ENCODE measurements at regions not wholly inside any gene's neighbourhood (a gene's known extent, or its start where the extent isn't known, plus 50 kb on each side); places are given as distances from the start of the nearest gene placed in this dataset.

DNA sequence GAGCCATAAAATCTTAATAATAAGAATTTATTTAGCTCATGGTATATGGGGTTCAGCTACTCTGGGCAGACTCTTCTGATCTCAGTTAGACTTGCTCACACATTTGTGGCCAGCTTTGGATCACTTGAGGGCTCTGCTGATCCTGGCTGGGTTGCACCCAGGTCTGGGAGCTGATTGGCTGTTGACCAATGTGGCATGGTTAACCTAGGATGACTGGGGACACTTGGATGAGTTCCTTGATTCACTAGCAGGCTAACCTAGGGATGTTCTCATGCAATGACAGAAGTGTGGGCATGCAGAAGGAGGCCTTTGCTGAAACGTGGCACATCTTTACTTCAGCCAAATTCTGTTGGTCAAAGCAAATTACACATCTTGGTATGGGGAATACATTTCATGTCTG, 569.5 kb downstream of the UTRN start:
- no peak for FAIRE-seq
- Histone ChIP-seq H2AFZ (ENCODE audit: low read length) (no peak overlapping the region), H3K36me3 (replicated peaks in 1 of 2; ENCODE audit: control insufficient read depth in 1 of 2, insufficient read depth in 2 of 2, low read length in 2 of 2) (peaks cover 6 to 14% of the 10 kb centered on the region in 2 experiments), H3K27me3 (ENCODE audit: control insufficient read depth in 1 of 2, insufficient read depth in 2 of 2, low read length in 2 of 2) (no peaks in the 10 kb centered on the region; a peak in 1 of 5 replicates), H3K4me3 (replicated peaks in 1 of 3; ENCODE audit: insufficient read depth in 1 of 3, low read depth in 2 of 3, low read length in 3 of 3) (no peak overlapping the region), H3K79me2 (ENCODE audit: insufficient read depth, low read length) (no peaks in the 10 kb centered on the region), H4K20me1 (ENCODE audit: insufficient read depth, low read length) (no peaks in the 10 kb centered on the region), H3K4me2 (ENCODE audit: low read depth, low read length) (no peak overlapping the region), H3K9me3 (ENCODE audit: low read length) (no peaks in the 10 kb centered on the region), H3K4me1 (ENCODE audit: insufficient read depth, low read length) (no peaks in the 10 kb centered on the region), H3K27ac (ENCODE audit: extremely low read length, insufficient read depth, low read length) (no peak overlapping the region), H3K9ac (ENCODE audit: insufficient read depth, low read depth, low read length) (no peak overlapping the region)
- CTCF ChIA-PET (ENCODE audit: low intra/inter-chr PET ratio, low total read pairs) = no interaction called here
- no peak for DNase-seq (ENCODE audit: low spot score)
- peak; percentile 30; the same call in 1 of the 2 replicates for TF ChIP-seq POLR2G (IDR thresholded peaks at IDR 0.05; ENCODE audit: low read depth, low read length)
- TF ChIP-seq, protein P1, sequence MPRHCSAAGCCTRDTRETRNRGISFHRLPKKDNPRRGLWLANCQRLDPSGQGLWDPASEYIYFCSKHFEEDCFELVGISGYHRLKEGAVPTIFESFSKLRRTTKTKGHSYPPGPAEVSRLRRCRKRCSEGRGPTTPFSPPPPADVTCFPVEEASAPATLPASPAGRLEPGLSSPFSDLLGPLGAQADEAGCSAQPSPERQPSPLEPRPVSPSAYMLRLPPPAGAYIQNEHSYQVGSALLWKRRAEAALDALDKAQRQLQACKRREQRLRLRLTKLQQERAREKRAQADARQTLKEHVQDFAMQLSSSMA (CRISPR knock-in tag; IDR thresholded peaks at IDR 0.05) = 0 out of 2 replicates have a peak, but pooled peaks have one; percentile 23
- TF ChIP-seq, protein P2, sequence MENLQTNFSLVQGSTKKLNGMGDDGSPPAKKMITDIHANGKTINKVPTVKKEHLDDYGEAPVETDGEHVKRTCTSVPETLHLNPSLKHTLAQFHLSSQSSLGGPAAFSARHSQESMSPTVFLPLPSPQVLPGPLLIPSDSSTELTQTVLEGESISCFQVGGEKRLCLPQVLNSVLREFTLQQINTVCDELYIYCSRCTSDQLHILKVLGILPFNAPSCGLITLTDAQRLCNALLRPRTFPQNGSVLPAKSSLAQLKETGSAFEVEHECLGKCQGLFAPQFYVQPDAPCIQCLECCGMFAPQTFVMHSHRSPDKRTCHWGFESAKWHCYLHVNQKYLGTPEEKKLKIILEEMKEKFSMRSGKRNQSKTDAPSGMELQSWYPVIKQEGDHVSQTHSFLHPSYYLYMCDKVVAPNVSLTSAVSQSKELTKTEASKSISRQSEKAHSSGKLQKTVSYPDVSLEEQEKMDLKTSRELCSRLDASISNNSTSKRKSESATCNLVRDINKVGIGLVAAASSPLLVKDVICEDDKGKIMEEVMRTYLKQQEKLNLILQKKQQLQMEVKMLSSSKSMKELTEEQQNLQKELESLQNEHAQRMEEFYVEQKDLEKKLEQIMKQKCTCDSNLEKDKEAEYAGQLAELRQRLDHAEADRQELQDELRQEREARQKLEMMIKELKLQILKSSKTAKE (CRISPR knock-in tag; IDR thresholded peaks at IDR 0.05; ENCODE audit: borderline replicate concordance) = peak; percentile 29; the same call in 1 of the 2 replicates
- TF ChIP-seq RBM22 (optimal IDR thresholded peaks at IDR 0.05; ENCODE audit: low read length) = peak; percentile 96
- no peak for TF ChIP-seq MAFF (IDR thresholded peaks at IDR 0.05; ENCODE audit: low read depth, low read length)
- no peak for TF ChIP-seq TBP (CRISPR knock-in tag; IDR thresholded peaks at IDR 0.05)
- TF ChIP-seq PAF1 (CRISPR knock-in tag; IDR thresholded peaks at IDR 0.05) = 0 out of 2 replicates have a peak, but pooled peaks have one; percentile 14
- TF ChIP-seq POLR2AphosphoS2 (IDR thresholded peaks at IDR 0.05; ENCODE audit: low read depth, low read length) = peak; percentile 30; the same call in 1 of the 2 replicates
- peak in 1 of 2 experiments; percentile 41; a peak in 1 of 4 replicates for TF ChIP-seq POLR2A (IDR thresholded peaks at IDR 0.05; ENCODE audit: insufficient read depth in 1 of 2, low read depth in 2 of 2, low read length in 2 of 2)
- peak; percentile 86; the same call in 1 of the 2 replicates for TF ChIP-seq SSRP1 (CRISPR knock-in tag; IDR thresholded peaks at IDR 0.05)
- TF ChIP-seq ZNF562 (CRISPR knock-in tag; IDR thresholded peaks at IDR 0.05; ENCODE audit: borderline replicate concordance) = 0 out of 2 replicates have a peak, but pooled peaks have one; percentile 20
- TF ChIP-seq MED13 (CRISPR knock-in tag; IDR thresholded peaks at IDR 0.05) = no peak
- peak; percentile 54; the same call in 1 of the 2 replicates for TF ChIP-seq FIP1L1 (IDR thresholded peaks at IDR 0.05; ENCODE audit: borderline replicate concordance, insufficient read depth, low read depth, low read length)
- TF ChIP-seq KDM2A (CRISPR knock-in tag; IDR thresholded peaks at IDR 0.05; ENCODE audit: borderline replicate concordance, low read depth) = peak; percentile 68; the same call in 1 of the 2 replicates
- peak; percentile 34; the same call in 1 of the 2 replicates for TF ChIP-seq POLR2AphosphoS5 (IDR thresholded peaks at IDR 0.05; ENCODE audit: low read depth, low read length)
- intact Hi-C loops (cut with micrococcal nuclease; ENCODE audit: unreplicated experiment) (no loop called here), in situ Hi-C loops (cut with HindIII; ENCODE audit: extremely low pct_ligation_motif_present, low pct_unique_long_range_greater_than_20kb) (no loop called here)
- peak; percentile 6; the same call in 2 of the 3 replicates for ATAC-seq
- POLR2A ChIA-PET = no interaction called here
- 54% methylated on average over 1 of the region's 1 CpG for WGBS (ENCODE audit: low lambda C conversion rate)
- BruUV-seq (replicated peaks) = no TSS peak

Data from HepG2 (cell line).